PC-3 (cell line): ENCODE measurements at regions not wholly inside any gene's neighbourhood (a gene's known extent, or its start where the extent isn't known, plus 50 kb on each side); places are given as distances from the start of the nearest gene placed in this dataset.

ENCODE experiments used
- ATAC-seq: fragments of 200-7000 bp; cut with Tn5 transposase; 2 replicates; pipeline ENCODE4 v1.9.1; 2020; ENCODE audit warnings: mild to moderate bottlenecking, moderate library complexity
- BruUV-seq: library from RNA; stranded (reverse); fragments of 400-500 nt; replicated peaks from 2 replicates; lab custom pipeline; 2021; lab: Mats Ljungman, UMichigan
- CTCF ChIA-PET: fragments of 300-600 bp; sonication (Branson Sonifier 250); formaldehyde crosslinking; loops from one replicate; lab custom pipeline; 2022; ENCODE audit warnings: antibody characterized with exemption; lab: Charles Lee
- POLR2A ChIA-PET: fragments of 300-600 bp; sonication (Branson Sonifier 250); formaldehyde crosslinking; loops from one replicate; lab custom pipeline; 2022; ENCODE audit warnings: antibody characterized with exemption; ENCODE audit not compliant: unreplicated experiment; lab: Charles Lee
- DNase-seq: peaks from one replicate; pipeline ENCODE4 v3.0.0-alpha.2; 2015
- H2AFZ ChIP-seq: fragments of 300-600 bp; sonication (generic); 2 replicates; pipeline ENCODE4 v1.6.0; 2016; ENCODE audit warnings: antibody characterized with exemption, low read length
- H3F3A ChIP-seq: fragments of 300-600 bp; sonication (generic); one replicate; pipeline ENCODE4 v1.6.0; 2017; ENCODE audit warnings: antibody characterized with exemption, low read length, control low read depth, mild to moderate bottlenecking; ENCODE audit not compliant: unreplicated experiment
- H3K27ac ChIP-seq: fragments of 300-600 bp; sonication (generic); 2 replicates; pipeline ENCODE4 v1.5.1; 2016; ENCODE audit warnings: mild to moderate bottlenecking, low read length
- H3K27me3 ChIP-seq: fragments of 300-600 bp; sonication (generic); 2 replicates; pipeline ENCODE4 v1.6.1; 2016; ENCODE audit warnings: low read length, mixed read lengths
- H3K36me3 ChIP-seq: fragments of 300-600 bp; sonication (generic); 2 replicates; pipeline ENCODE4 v1.6.1; 2016; ENCODE audit warnings: low read depth, mixed run types, low read length, mixed read lengths
- H3K4me1 ChIP-seq: fragments of 300-600 bp; sonication (generic); 2 replicates; pipeline ENCODE4 v1.5.1; 2016; ENCODE audit warnings: low read length; ENCODE audit not compliant: insufficient read depth
- H3K4me2 ChIP-seq: fragments of 300-600 bp; sonication (generic); 2 replicates; pipeline ENCODE4 v1.6.0; 2016; ENCODE audit warnings: low read length
- H3K4me3 ChIP-seq: fragments of 300-600 bp; sonication (generic); 2 replicates; pipeline ENCODE4 v1.5.1; 2016; ENCODE audit warnings: mild to moderate bottlenecking, low read length, mixed read lengths
- H3K79me2 ChIP-seq: fragments of 300-600 bp; sonication (generic); 2 replicates; pipeline ENCODE4 v1.6.1; 2017; ENCODE audit warnings: low read length, mixed read lengths
- H3K9ac ChIP-seq: fragments of 300-600 bp; sonication (generic); 2 replicates; pipeline ENCODE4 v1.6.0; 2016; ENCODE audit warnings: mild to moderate bottlenecking, low read length
- H3K9me2 ChIP-seq: fragments of 300-600 bp; sonication (generic); replicated peaks from 2 replicates; pipeline ENCODE4 v1.6.1; 2016; ENCODE audit warnings: mixed run types, low read length, mixed read lengths
- H3K9me3 ChIP-seq: fragments of 300-600 bp; sonication (generic); 2 replicates; pipeline ENCODE4 v1.6.1; 2016; ENCODE audit warnings: low read length, mixed read lengths
- H4K20me1 ChIP-seq: fragments of 300-600 bp; sonication (generic); 2 replicates; pipeline ENCODE4 v1.6.1; 2016; ENCODE audit warnings: low read length, mixed read lengths
- EZH2 ChIP-seq: fragments of 300-600 bp; sonication (generic); IDR thresholded peaks from one replicate; pipeline ENCODE4 v1.6.1; 2017; ENCODE audit warnings: antibody characterized with exemption, mild to moderate bottlenecking, low read length; ENCODE audit not compliant: unreplicated experiment
- EZH2phosphoT487 ChIP-seq: fragments of 300-600 bp; sonication (generic); IDR thresholded peaks from 2 replicates; pipeline ENCODE4 v1.6.1; 2018; ENCODE audit warnings: mild to moderate bottlenecking, antibody characterized with exemption, low read length, borderline replicate concordance
- intact Hi-C: fragments of 100-400 bp; cut with micrococcal nuclease; formaldehyde crosslinking; loops from 2 replicates; pipeline ENCODE4 v1.9.0; 2023
- TF ChIP-seq, protein P1 (sequence below): fragments of 300-600 bp; sonication (generic); conservative IDR thresholded peaks from 2 replicates; pipeline ENCODE4 v1.5.1; 2017; ENCODE audit warnings: antibody characterized with exemption, low read depth, mild to moderate bottlenecking, low read length

DNA sequence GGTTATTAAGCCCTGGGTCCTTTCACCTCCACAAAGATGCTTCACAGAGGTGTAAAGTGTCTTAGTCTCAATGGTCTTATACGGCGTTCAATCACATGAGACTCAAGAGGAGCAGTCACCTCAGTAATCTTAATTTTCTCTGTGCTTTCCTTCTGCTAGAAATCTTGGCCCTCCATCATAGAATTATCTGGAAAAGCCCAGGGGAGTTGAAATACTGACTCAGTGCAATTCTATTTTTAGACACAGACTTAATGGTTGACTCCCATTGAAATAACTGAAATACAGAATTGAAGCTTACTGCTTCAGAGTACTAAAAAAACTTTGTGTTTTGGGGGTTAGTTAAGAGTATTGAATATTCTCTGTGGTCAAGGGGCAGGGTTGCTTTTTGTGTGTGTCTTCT lies 94.5 kb upstream of the IL15 start:
- Histone ChIP-seq H3K27ac (peak overlapping the region; percentile 84), H3K9me3 (peaks cover 5% of the 10 kb centered on the region), H3K79me2 (no peaks in the 10 kb centered on the region), H3K4me1 (peaks cover 38% of the 10 kb centered on the region), H3K9me2 (no peaks in the 10 kb centered on the region), H3K4me3 (no peak overlapping the region), H4K20me1 (no peaks in the 10 kb centered on the region), H3K4me2 (no peak overlapping the region), H3K9ac (no peak overlapping the region), H3K36me3 (no peaks in the 10 kb centered on the region), H2AFZ (no peak overlapping the region), H3K27me3 (no peaks in the 10 kb centered on the region), H3F3A (peaks cover 4% of the 10 kb centered on the region)
- ATAC-seq (no peak), DNase-seq (no peak)
- no peak for TF ChIP-seq EZH2phosphoT487
- TF ChIP-seq, protein P1, sequence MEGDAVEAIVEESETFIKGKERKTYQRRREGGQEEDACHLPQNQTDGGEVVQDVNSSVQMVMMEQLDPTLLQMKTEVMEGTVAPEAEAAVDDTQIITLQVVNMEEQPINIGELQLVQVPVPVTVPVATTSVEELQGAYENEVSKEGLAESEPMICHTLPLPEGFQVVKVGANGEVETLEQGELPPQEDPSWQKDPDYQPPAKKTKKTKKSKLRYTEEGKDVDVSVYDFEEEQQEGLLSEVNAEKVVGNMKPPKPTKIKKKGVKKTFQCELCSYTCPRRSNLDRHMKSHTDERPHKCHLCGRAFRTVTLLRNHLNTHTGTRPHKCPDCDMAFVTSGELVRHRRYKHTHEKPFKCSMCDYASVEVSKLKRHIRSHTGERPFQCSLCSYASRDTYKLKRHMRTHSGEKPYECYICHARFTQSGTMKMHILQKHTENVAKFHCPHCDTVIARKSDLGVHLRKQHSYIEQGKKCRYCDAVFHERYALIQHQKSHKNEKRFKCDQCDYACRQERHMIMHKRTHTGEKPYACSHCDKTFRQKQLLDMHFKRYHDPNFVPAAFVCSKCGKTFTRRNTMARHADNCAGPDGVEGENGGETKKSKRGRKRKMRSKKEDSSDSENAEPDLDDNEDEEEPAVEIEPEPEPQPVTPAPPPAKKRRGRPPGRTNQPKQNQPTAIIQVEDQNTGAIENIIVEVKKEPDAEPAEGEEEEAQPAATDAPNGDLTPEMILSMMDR = no peak
- TF ChIP-seq EZH2 = no peak
- ChIA-PET POLR2A (no interaction called here), CTCF (no interaction called here)
- intact Hi-C loops = loop anchor here (2.0 to 10.0 kb wide), 4 partner anchors 101 to 173 kb away; no protein-coding TSS in a partner anchor
- no TSS peak for BruUV-seq

DNA sequence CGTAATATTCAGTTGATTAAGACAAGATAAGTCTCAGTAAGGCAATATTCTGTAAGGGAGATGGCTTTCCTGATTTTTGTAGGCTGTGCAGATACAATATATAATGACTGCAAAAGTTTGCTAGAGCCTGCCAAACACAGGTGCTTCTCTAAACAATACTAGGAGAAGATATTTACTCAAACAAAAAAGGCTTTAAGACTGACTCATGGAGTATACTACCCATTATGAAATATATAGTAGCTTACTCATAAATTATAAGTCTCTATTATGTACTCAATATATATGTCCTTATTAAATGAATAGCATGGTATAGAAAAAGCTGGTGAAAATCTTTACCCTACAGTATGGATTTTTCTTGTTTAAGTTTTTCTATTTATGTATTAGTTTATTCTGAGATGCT lies 93.2 kb upstream of the IL15 start:
- no peaks in the 10 kb centered on the region for H3K36me3 ChIP-seq
- BruUV-seq = no TSS peak
- peaks cover 38% of the 10 kb centered on the region for H3K4me1 ChIP-seq
- ATAC-seq = peak; percentile 72
- POLR2A ChIA-PET = no interaction called here
- H2AFZ ChIP-seq = no peak overlapping the region
- peak overlapping the region; percentile 63 for H3K27ac ChIP-seq
- peak; percentile 75 for DNase-seq
- CTCF ChIA-PET = no interaction called here
- peaks cover under 1% of the 10 kb centered on the region for H3K9me3 ChIP-seq
- H3F3A ChIP-seq = peaks cover 4% of the 10 kb centered on the region
- H4K20me1 ChIP-seq = no peaks in the 10 kb centered on the region
- TF ChIP-seq EZH2 (no peak), EZH2phosphoT487 (no peak)
- TF ChIP-seq, protein P1 = no peak
- 0 out of 2 replicates have a peak overlapping the region, but pooled peaks have one; percentile 20 for H3K4me2 ChIP-seq
- no peaks in the 10 kb centered on the region for H3K79me2 ChIP-seq
- 0 out of 2 replicates have a peak overlapping the region, but pooled peaks have one; percentile 12 for H3K9ac ChIP-seq
- no peak overlapping the region for H3K4me3 ChIP-seq
- intact Hi-C loops = loop anchor here (1.0 to 10.0 kb wide), 5 partner anchors 100 to 214 kb away; no protein-coding TSS in a partner anchor
- no peaks in the 10 kb centered on the region for H3K9me2 ChIP-seq
- H3K27me3 ChIP-seq = no peaks in the 10 kb centered on the region

DNA sequence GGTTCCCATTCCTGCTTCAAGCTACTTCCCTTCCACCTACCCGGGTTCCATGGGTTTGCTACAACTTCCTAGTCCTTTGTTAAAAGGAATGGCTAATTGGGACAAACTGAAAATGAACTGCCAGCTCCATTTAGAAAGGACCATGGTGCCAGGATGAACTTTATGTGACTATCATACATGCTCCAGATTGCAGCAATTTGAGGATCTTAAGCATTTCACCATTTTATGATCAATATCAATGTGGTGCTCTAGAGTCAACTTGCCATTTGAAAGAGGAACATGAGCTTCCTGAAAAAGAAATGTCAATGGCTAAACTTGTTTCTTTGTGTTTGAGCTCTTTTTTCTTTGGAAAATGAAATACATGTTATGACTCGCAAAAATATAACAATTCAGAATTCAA lies 92.7 kb upstream of the IL15 start:
- Histone ChIP-seq H3F3A (peaks cover 4% of the 10 kb centered on the region), H2AFZ (no peak overlapping the region), H3K36me3 (no peaks in the 10 kb centered on the region), H4K20me1 (no peaks in the 10 kb centered on the region), H3K9me2 (no peaks in the 10 kb centered on the region), H3K9ac (0 out of 2 replicates have a peak overlapping the region, but pooled peaks have one; percentile 12), H3K79me2 (no peaks in the 10 kb centered on the region), H3K27me3 (no peaks in the 10 kb centered on the region), H3K4me2 (0 out of 2 replicates have a peak overlapping the region, but pooled peaks have one; percentile 20), H3K9me3 (no peaks in the 10 kb centered on the region), H3K4me1 (peaks cover 38% of the 10 kb centered on the region), H3K4me3 (no peak overlapping the region), H3K27ac (peak overlapping the region; percentile 63)
- ATAC-seq (no peak), DNase-seq (no peak)
- ChIA-PET CTCF (no interaction called here), POLR2A (no interaction called here)
- intact Hi-C loops = loop anchor here (1.0 to 10.0 kb wide), 5 partner anchors 99 to 214 kb away; no protein-coding TSS in a partner anchor
- BruUV-seq = no TSS peak
- TF ChIP-seq, protein P1 = no peak
- TF ChIP-seq EZH2 (no peak), EZH2phosphoT487 (no peak)
